Activated gamma-delta T cell treated with anti-CD3 and anti-CD28 coated beads, Interleukin-2, amount 50 U/mL, for 16 hours (primary cell): ENCODE measurements at regions not wholly inside any gene's neighbourhood (a gene's known extent, or its start where the extent isn't known, plus 50 kb on each side); places are given as distances from the start of the nearest gene placed in this dataset.
"Not testable (repeated sequence)": the region's sequence is repeated elsewhere in the genome, so short reads cannot be mapped to it uniquely, and the experiment has no call there.

Source experiments
- DNase-seq: peaks from one replicate; pipeline ENCODE4 v3.0.0-alpha.2; 2020; ENCODE audit warnings: low read depth

- no peak for DNase-seq
Observed at GRCh38 chr12:111154147-111154834, 214.6 kb downstream of the PHETA1 start.

GRCh38 chr12:111152561-111152960 is 216.3 kb downstream of the PHETA1 start:
- no peak for DNase-seq

GRCh38 chr12:111150921-111151840 is 217.7 kb downstream of the PHETA1 start:
- no peak for DNase-seq

- DNase-seq, result no peak
Observed at GRCh38 chr12:111150360-111150759, 218.5 kb downstream of the PHETA1 start.

- DNase-seq, result no peak
Observed at GRCh38 chr12:111149299-111149698, 219.6 kb downstream of the PHETA1 start.

GRCh38 chr12:111148005-111148404 is 220.9 kb downstream of the PHETA1 start:
- no peak for DNase-seq

GRCh38 chr12:111143271-111143670 is 222.9 kb upstream of the MYL2 start:
- DNase-seq, result no peak

GRCh38 chr12:111141205-111141604 is 220.8 kb upstream of the MYL2 start:
- no peak for DNase-seq

- DNase-seq, result no peak
Observed at GRCh38 chr12:111138016-111138415, 217.6 kb upstream of the MYL2 start.

GRCh38 chr12:111135293-111135832 is 215.0 kb upstream of the MYL2 start:
- no peak for DNase-seq

- no peak for DNase-seq
Observed at GRCh38 chr12:111130336-111130735, 210.0 kb upstream of the MYL2 start.

- DNase-seq, result no peak
Observed at GRCh38 chr12:111129149-111129767, 208.9 kb upstream of the MYL2 start.

- DNase-seq, result no peak
Observed at GRCh38 chr12:111126331-111126730, 206.0 kb upstream of the MYL2 start.

- no peak for DNase-seq
Observed at GRCh38 chr12:111124183-111124582, 203.8 kb upstream of the MYL2 start.

GRCh38 chr12:111123390-111123789 is 203.0 kb upstream of the MYL2 start:
- no peak for DNase-seq

GRCh38 chr12:111122458-111122878 is 202.1 kb upstream of the MYL2 start:
- no peak for DNase-seq

- DNase-seq, result no peak
Observed at GRCh38 chr12:111121840-111122239, 201.5 kb upstream of the MYL2 start.

GRCh38 chr12:111120578-111120977 is 200.2 kb upstream of the MYL2 start:
- DNase-seq, result no peak

- no peak for DNase-seq
Observed at GRCh38 chr12:111117017-111117416, 196.6 kb upstream of the MYL2 start.

GRCh38 chr12:111113313-111113712 is 192.9 kb upstream of the MYL2 start:
- not testable (repeated sequence) for DNase-seq

- DNase-seq, result no peak
Observed at GRCh38 chr12:111112311-111113098, 192.1 kb upstream of the MYL2 start.

GRCh38 chr12:111111681-111112080 is 191.3 kb upstream of the MYL2 start:
- DNase-seq, result no peak
